DMS 273 (cell line): ENCODE measurements at regions not wholly inside any gene's neighbourhood (a gene's known extent, or its start where the extent isn't known, plus 50 kb on each side); places are given as distances from the start of the nearest gene placed in this dataset.

Experiments used
- DNase-seq: peaks from one replicate; lab custom pipeline; 2025; ENCODE audit not compliant: unreplicated experiment; lab: John Stamatoyannopoulos, UW

DNA sequence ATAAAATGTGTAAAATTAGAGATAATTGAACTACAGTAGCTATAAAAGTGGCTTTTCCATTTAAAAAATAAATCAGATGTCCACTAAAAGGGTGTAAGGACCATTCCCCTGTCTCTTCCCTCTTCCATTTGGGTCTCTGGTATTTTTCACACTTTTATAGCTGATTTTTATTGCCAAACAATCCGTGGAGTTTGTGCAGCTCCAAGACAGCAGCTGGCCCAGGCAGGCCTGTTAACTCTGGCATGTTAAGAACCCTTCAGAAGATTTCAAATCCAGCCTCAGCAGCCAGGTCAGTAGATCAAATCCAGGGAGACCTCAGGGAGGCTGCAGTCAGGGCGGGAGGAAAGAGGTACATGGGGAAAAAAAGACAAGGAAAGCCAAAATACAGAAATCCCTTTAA lies 827.1 kb upstream of the FANCL start:
- no peak for DNase-seq

DNA sequence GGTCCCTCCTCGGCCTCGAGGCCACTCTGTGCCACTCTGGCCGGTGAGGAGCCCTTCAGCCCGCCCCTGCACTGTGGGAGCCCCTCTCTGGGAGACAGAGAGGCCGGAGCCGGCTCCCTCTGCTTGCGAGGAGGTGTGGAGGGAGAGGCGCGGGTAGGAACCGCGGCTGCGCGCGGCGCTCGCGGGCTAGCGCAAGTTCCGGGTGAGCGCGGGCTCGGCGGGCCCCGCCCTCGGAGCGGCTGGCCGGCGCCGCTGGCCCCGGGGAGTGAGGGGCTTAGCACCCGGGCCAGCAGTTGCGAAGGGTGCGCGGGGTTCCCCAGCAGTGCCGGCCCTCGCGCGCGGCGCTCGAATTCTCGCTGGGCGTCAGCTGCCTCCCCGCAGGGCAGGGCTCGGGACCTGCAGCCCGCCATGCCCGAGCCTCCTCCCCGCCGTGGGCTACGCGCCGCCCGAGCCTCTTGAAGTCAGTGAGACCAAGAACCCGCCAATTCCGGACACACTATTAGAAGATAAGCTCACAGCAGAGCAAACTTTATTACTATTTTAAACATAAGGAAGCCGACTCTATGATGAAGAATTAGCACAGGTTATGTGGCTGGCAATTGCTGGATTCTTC lies 825.8 kb upstream of the FANCL start:
- no peak for DNase-seq

DNA sequence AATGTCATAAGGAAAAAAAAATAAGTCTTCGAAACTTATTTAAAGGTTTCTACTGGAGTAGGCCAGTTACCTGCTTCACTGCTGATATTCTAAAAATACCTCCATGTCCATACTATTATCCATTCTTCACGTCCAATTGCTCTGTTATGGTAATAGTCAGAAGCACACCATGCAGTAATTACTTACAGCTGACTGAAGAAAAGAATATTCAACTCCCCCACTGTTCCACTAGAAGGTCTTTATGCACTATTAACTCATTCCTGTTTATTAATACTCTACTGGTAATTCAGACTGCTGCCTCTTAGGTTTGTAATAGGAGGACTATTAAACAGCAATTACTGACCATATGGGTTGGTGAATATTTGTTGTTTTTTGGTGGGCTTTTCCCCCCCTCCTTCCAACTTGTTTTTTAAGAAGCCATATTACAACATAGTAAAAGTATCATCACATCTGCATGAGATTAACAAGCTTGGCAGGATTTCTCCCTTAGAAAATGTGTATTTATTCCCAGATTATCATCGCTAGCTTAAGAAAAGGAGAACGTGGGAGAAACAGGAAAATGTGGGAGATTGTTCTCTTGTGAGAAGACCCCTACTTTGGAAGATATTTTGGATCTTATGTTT lies 806.4 kb upstream of the FANCL start:
- no peak for DNase-seq

DNA sequence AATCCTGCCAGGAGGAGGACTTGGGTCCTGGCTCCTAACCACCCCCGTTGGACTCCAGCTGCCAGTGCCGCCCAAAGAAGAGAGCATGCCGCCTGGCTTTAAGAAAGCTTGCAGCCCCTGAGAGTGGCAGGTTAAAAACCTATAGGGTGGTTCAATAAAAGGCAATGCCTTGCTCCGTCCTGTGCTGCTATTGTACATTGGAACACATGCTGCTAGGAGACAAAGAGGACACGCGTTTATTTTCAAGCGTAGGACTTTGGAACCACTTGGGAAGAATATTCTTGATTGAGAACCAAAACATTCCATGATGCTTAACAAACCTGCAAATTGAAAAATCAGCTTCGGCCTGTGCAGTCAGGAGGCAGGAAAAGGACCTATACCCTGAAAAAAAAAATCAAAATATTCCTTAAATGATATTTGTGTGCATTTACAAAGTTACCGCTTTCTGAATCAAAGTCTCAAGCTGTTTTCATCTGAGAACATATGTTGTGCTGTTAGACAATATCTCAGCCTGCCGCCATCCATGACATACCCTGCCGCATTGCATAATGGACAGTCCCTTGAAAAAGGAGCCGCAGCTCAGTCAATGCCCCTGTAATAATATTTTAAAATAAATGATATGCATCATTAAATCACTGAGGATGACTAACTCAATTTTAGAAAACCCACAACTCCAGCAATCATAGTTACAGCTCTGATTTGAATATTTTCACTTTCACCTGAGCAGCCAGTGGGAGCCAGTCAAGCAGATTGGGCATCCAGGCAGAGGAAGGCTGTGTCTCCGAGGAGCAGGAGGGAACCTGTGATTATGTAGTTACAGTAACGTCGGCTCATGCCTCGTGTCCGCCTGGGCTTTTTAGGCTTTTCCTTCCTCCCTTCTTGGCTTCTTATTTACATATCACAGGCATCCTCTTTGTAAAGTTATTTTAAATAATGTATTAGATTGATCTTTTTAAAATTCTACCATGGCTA lies 805.6 kb upstream of the FANCL start:
- peak; percentile 2 for DNase-seq

GRCh38 chr2:59044736-59045135 lies 803.6 kb upstream of the FANCL start:
- no peak for DNase-seq

DNA sequence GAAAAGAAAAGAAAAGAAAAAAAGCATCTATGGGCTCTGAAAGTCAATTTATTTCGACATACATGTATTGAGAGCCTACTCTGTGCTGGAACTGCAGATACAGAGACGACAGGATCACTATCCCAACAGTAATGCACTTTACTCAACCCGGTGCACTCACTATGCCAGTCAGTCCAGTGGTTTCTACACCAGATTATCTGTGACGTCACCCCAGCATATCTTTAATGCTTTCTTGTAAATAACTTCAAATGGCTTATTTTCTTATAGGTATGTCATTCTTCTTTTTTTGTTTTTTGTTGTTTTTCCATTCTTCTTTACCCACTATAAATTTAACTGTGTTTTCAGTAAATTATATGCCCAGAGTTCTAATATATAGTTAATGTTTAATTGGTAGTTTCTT lies 800.0 kb upstream of the FANCL start:
- DNase-seq = no peak

GRCh38 chr2:59034837-59035236 lies 793.7 kb upstream of the FANCL start:
- no peak for DNase-seq

DNA sequence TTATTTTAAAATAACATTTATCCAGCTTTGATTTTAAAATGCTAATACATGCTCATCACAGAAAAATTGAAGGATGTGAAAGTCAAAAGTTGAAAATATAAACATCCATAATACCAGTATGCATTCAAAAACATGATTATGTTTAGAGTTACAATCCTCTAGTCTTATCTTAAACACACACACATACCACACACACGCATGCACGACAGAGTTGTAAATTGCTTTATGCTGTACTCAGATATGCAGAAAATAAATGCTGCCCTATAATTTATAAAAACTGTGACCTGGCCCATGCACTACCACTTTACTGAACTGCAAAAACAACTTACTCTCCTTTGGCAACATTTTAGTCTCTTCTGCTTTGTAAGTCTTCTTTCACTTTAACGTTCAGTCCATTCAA lies 793.0 kb upstream of the FANCL start:
- no peak for DNase-seq

DNA sequence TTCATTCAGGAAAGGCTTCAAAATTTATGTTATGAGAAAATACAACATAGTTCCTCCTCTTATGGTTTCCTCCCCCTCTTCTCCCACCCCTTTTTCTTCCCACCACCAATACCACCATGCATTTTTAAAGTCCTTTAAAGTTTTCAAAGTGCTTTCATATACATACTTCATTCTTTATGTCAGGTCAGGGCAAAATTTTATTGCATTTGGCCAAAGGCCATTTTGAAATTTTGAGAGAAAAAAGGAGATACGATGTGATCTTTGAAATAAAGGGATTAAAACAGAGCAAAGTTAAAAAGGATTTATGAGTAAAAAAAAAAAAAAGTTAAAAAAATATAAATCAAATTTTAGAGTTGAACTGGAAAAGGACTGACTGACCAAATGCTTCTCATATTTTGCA lies 792.5 kb upstream of the FANCL start:
- DNase-seq = no peak

- DNase-seq = peak; percentile 84
Measured at GRCh38 chr2:59032499-59032898, 791.4 kb upstream of the FANCL start.

DNA sequence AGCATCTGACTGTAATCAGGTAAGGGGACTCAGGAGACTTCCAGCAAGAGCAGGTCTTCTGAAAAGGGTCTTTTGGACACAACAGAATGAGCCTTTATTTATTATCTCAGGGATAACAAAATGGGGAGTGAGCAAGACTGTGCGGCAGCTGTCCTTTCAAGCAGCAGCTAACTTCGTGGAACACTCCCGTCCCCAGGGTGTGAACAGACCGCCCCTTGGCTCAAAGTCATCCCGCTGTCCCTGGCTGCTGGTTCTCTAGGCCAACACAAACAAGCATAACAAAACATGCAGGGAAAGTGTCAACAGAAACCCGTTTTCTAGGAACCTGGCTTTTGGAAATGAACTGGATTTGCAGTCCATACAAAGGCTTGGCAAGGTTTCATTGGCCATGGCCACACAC lies 787.9 kb upstream of the FANCL start:
- no peak for DNase-seq

DNA sequence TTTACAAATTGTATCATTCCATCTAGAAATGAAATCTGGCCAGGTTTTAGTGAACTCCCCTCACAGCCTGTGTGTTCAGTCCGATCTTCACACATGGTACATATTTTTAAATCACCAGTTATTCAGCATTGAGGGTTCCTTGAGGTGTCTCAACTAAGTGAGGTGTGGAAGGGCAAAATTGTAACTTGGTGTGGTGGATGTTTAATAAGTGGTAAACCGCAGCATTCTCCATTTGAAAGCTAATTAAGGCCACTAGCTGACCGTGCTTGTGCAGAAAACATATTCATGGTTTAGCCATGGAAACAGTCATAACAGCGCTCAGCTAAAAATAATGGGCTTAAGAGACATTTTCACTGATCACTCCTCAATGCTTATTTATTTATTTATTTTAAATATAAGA lies 786.2 kb upstream of the FANCL start:
- no peak for DNase-seq

DNA sequence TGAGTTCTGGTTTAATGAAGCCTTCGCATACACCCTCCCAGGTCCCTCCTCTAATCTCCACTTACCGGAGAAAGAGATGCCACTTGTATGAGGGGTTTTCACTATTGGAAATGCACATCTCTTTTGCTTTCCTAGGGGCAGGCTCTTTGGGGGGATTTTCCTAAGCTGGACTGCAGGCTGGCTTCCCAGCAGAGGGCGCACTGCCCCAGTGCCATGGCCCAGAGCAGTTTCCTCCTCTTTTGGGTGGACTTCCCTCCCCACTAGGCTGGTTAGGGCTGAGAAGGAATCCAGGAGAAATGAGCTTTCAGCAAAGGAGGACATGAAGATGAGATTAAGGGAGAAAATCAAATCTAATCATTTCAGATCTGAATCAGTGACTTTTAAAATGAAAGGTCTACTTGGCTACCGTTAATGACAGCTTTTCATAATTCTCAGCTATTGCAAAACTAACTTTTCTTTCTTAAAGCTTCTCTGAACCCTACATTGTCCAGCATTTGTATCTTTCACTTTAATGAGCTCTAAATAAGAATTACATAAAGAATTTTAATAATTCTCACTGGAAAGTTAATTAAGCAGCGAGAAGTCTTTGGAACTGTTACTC lies 784.1 kb upstream of the FANCL start:
- peak; percentile 68 for DNase-seq

DNA sequence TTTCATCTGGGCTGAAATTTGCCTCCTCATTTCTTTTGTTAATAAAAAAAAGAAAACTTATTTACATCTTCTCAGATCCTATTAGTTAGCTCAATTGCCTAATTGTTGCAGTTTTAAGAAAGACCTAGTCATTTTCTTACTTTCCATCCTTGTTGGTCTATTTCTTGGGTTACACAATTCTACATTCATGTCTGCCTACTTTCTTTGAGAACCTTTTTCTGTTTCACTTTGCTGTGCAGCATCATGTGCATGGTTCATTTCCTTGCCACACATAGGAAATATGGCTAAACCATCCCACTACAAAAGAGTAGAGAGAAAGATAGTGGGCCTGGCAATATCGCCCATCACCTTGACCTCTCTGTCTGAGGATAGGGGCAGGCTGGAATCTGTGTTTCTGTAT lies 780.7 kb upstream of the FANCL start:
- DNase-seq = no peak

GRCh38 chr2:59019566-59020159 lies 778.5 kb upstream of the FANCL start:
- DNase-seq = no peak

GRCh38 chr2:59018737-59019136 lies 777.6 kb upstream of the FANCL start:
- DNase-seq = no peak

DNA sequence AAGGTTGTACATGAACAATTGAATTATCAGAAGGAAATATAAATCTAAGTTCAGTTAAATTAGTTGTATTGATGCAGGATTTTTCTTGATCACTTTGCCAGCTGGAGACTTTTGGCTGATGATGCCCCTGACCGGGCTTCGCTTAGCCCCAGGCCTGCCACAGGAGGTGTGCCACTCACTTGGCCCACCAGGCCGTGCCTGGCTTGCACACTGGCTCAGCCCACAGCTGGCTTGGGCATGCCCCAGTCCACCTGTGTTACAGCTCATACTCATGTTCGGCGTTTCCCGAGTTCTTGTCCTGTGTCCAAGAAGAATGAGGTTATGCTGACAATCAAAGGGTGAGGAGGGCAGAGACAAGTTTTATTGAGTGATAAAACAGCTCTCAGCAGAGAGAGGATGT lies 773.9 kb upstream of the FANCL start:
- DNase-seq = no peak

DNA sequence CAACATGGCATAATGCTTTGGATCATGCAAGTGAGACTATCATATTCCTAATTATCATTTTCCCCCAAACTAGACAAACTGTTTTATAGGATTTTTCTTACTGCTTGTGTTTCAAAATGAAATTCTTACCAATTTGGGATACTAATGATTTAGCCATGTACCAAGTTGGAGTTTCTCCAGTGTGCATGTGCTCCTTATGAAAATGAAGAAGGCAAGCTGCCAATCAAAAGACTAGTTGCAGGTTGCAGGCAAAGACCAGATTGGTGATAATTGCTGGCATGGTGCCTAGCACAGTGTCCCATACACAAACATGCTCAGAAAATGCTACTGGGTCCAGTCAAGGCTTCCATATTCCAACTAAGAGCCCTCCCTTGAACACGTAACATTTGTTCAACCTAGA lies 771.8 kb upstream of the FANCL start:
- peak; percentile 20 for DNase-seq

- no peak for DNase-seq
Measured at GRCh38 chr2:59012234-59012633, 771.1 kb upstream of the FANCL start.

DNA sequence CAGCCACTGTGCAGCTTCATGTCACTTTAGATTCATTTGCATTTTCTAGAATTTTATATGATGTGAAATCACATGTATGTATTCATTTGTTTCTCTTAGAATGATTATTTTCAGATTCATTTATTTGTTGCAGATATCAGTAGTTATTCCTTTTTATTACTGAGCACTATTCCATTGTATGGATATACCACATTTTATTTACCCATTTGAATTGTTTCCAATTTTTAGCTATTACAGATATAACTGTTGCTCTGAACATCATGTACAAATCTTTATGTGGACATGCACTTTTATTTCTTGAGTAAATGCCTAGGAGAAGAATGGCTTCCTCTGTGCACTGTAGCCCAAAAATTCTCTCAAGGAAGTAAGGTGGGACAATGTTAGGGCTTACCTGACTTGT lies 767.8 kb upstream of the FANCL start:
- DNase-seq = no peak
